ENCODE measurements at regions not wholly inside any gene's neighbourhood (a gene's known extent, or its start where the extent isn't known, plus 50 kb on each side); places are given as distances from the start of the nearest gene placed in this dataset.

GRCh38 chr10:33899578-33900531 lies 565.4 kb upstream of the NRP1 start:
- TF ChIP-seq POLR2A (IDR thresholded peaks at IDR 0.05): no peak
- TF ChIP-seq CTCF (IDR thresholded peaks at IDR 0.05): no peak
